ENCODE measurements at regions not wholly inside any gene's neighbourhood (a gene's known extent, or its start where the extent isn't known, plus 50 kb on each side); places are given as distances from the start of the nearest gene placed in this dataset.

GRCh38 chr18:37937287-37937686 is 371.7 kb upstream of the CELF4 start:
- TF ChIP-seq POLR2A (IDR thresholded peaks at IDR 0.05) = no peak
- no peak for TF ChIP-seq CTCF (IDR thresholded peaks at IDR 0.05)
- TF ChIP-seq POLR2AphosphoS5 (IDR thresholded peaks at IDR 0.05) = no peak
- no peak for TF ChIP-seq EP300 (IDR thresholded peaks at IDR 0.05; ENCODE audit: low read depth)
